HG02884 (cell line): ENCODE measurements at regions not wholly inside any gene's neighbourhood (a gene's known extent, or its start where the extent isn't known, plus 50 kb on each side); places are given as distances from the start of the nearest gene placed in this dataset.

Experiments
- ATAC-seq: cut with Tn5 transposase; IDR thresholded peaks from one replicate; pipeline ENCODE4 v1.9.1; 2021; ENCODE audit warnings: mild to moderate bottlenecking, moderate library complexity; ENCODE audit not compliant: unreplicated experiment

DNA sequence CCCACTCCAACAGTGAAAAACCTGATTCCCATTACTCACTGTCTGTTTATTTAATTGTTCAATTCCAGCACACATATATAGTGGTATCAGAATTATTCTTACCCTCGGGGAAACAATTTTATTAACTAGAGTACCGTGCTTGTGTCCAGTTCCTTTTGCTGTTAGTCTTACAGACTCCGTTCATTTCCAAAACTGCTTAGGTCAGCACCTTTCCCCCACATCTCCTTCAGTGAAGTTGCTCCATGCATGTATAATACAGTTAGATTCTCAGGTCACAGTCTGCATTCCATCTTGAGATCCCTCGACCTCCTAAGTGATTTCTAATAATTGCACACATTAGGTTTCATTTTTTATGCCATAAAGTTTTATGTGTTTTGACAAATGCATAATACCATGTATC is 56.3 kb upstream of the ZNF521 start:
- ATAC-seq = no peak
